Endothelial cell of umbilical vein (primary cell): ENCODE measurements at regions not wholly inside any gene's neighbourhood (a gene's known extent, or its start where the extent isn't known, plus 50 kb on each side); places are given as distances from the start of the nearest gene placed in this dataset.

Experiments
- BruUV-seq: library from RNA; stranded (reverse); fragments of 400-500 nt; replicated peaks from 2 replicates; lab custom pipeline; 2021; lab: Mats Ljungman, UMichigan
- CTCF ChIA-PET: fragments of 300-600, 350-600 bp; sonication (Branson Sonifier 250); formaldehyde crosslinking; loops from one replicate; lab custom pipeline; 2021; ENCODE audit warnings: antibody characterized with exemption, inconsistent platforms; lab: Charles Lee
- POLR2A ChIA-PET: fragments of 300-600, 350-600 bp; sonication (Branson Sonifier 250); formaldehyde crosslinking; loops from one replicate; lab custom pipeline; 2021; ENCODE audit warnings: antibody characterized with exemption, inconsistent platforms; lab: Charles Lee
- DNase-seq: peaks from one replicate; pipeline ENCODE4 v3.0.0-alpha.2; 2011; ENCODE audit warnings: low read depth, low spot score
- FAIRE-seq: peaks from 2 replicates; lab custom pipeline; 2011; peaks lifted over from hg19 to GRCh38; lab: Jason Lieb, UNC
- H2AFZ ChIP-seq: 2 replicates; pipeline ENCODE4 v1.6.0; 2012; ENCODE audit warnings: low read depth, low read length, control low read depth, inconsistent platforms
- H3K27ac ChIP-seq: 2 replicates; pipeline ENCODE4 v1.5.1; 2011; ENCODE audit warnings: low read depth, mild to moderate bottlenecking, control low read depth, low read length, moderate library complexity; ENCODE audit not compliant: insufficient read depth
- H3K27me3 ChIP-seq, 2 experiments: 2 replicates each; pipeline versions ENCODE4 v1.6.0 to v1.6.1; 2011; ENCODE audit warnings: low read length in 2 of 2, mixed read lengths in 1 of 2; ENCODE audit not compliant: control insufficient read depth in 2 of 2, insufficient read depth in 2 of 2
- H3K36me3 ChIP-seq, 2 experiments: 2 replicates in 1 of 2; 3 replicates in 1 of 2; pipeline ENCODE4 v1.5.1; 2011; ENCODE audit warnings: low read length in 2 of 2, mild to moderate bottlenecking in 1 of 2, moderate library complexity in 1 of 2; ENCODE audit not compliant: control insufficient read depth in 2 of 2, insufficient read depth in 2 of 2; ENCODE audit errors: extremely low read depth in 1 of 2
- H3K4me1 ChIP-seq: 3 replicates; pipeline ENCODE4 v1.5.1; 2011; ENCODE audit warnings: mild to moderate bottlenecking, low read length; ENCODE audit not compliant: control insufficient read depth, insufficient read depth; ENCODE audit errors: extremely low read depth
- H3K4me2 ChIP-seq: 2 replicates; pipeline ENCODE4 v1.6.1; 2011; ENCODE audit warnings: low read length, control low read depth, mixed read lengths; ENCODE audit not compliant: insufficient read depth
- H3K4me3 ChIP-seq, 3 experiments: fragments of 200-600 bp in 1 of 3; sonication (generic), shearing (Covaris generic) in 1 of 3; replicated peaks in 1 of 3; 2 replicates each; pipeline ENCODE4 v1.5.1; 2011 to 2016; ENCODE audit warnings: control low read depth in 3 of 3, low read length in 3 of 3, mild to moderate bottlenecking in 2 of 3, inconsistent platforms in 1 of 3, low read depth in 1 of 3, moderate library complexity in 1 of 3; ENCODE audit not compliant: insufficient read depth in 1 of 3
- H3K79me2 ChIP-seq: 2 replicates; pipeline ENCODE4 v1.6.0; 2012; ENCODE audit warnings: low read length, inconsistent platforms; ENCODE audit not compliant: control insufficient read depth, insufficient read depth
- H3K9ac ChIP-seq: replicated peaks from 2 replicates; pipeline ENCODE3; 2011; ENCODE audit warnings: low read length, control low read depth; ENCODE audit not compliant: insufficient read depth; ENCODE audit errors: extremely low read depth
- H3K9me1 ChIP-seq: replicated peaks from 3 replicates; pipeline ENCODE4 v1.6.0; 2011; ENCODE audit warnings: mild to moderate bottlenecking, low read length; ENCODE audit not compliant: control insufficient read depth, insufficient read depth; ENCODE audit errors: extremely low read depth
- H3K9me3 ChIP-seq: replicated peaks from 2 replicates; pipeline ENCODE4 v1.5.1; 2012; ENCODE audit warnings: low read length, inconsistent platforms; ENCODE audit not compliant: control insufficient read depth, insufficient read depth
- H4K20me1 ChIP-seq: replicated peaks from 2 replicates; pipeline ENCODE3; 2011; ENCODE audit warnings: mild to moderate bottlenecking, low read length; ENCODE audit not compliant: control insufficient read depth, insufficient read depth; ENCODE audit errors: extremely low read depth
- CTCF ChIP-seq, 2 donors: IDR thresholded peaks; 1 replicate in 1 of 2; 2 replicates in 1 of 2; pipeline ENCODE4 v1.5.1; 2011; ENCODE audit warnings: low read length in 2 of 2, mild to moderate bottlenecking in 2 of 2, moderate library complexity in 2 of 2, control low read depth in 1 of 2, inconsistent platforms in 1 of 2, low read depth in 1 of 2; ENCODE audit not compliant: insufficient read depth in 1 of 2; ENCODE audit errors: extremely low read depth in 1 of 2
- EZH2 ChIP-seq: IDR thresholded peaks from 2 replicates; pipeline ENCODE4 v1.6.1; 2012; ENCODE audit warnings: borderline replicate concordance, low read depth, mild to moderate bottlenecking, moderate library complexity, low read length, inconsistent platforms; ENCODE audit not compliant: severe bottlenecking
- FOS ChIP-seq: IDR thresholded peaks from 2 replicates; pipeline ENCODE4 v1.6.1; 2011; ENCODE audit warnings: mild to moderate bottlenecking, low read length, moderate library complexity, borderline replicate concordance; ENCODE audit not compliant: insufficient read depth
- GATA2 ChIP-seq: IDR thresholded peaks from 2 replicates; pipeline ENCODE4 v1.7.0; 2011; ENCODE audit warnings: low read depth, mild to moderate bottlenecking, moderate library complexity, mixed read lengths, low read length; ENCODE audit not compliant: insufficient read length, insufficient read depth
- JUN ChIP-seq: IDR thresholded peaks from 2 replicates; pipeline ENCODE4 v1.6.1; 2011; ENCODE audit warnings: borderline replicate concordance, low read depth; ENCODE audit not compliant: insufficient read length, insufficient read depth
- MAX ChIP-seq: IDR thresholded peaks from 2 replicates; pipeline ENCODE4 v1.6.1; 2011; ENCODE audit not compliant: insufficient read depth, insufficient read length
- MYC ChIP-seq: IDR thresholded peaks from one replicate; pipeline ENCODE4 v1.6.1; 2011; ENCODE audit warnings: mild to moderate bottlenecking, low read depth, low read length
- POLR2A ChIP-seq: IDR thresholded peaks from 2 replicates; pipeline ENCODE4 v1.6.1; 2012; ENCODE audit warnings: low read depth, mild to moderate bottlenecking, control low read depth, low read length
- POLR2AphosphoS5 ChIP-seq: IDR thresholded peaks from 2 replicates; pipeline ENCODE4 v1.6.1; 2012; ENCODE audit warnings: low read depth, mild to moderate bottlenecking, control low read depth, low read length, moderate library complexity; ENCODE audit not compliant: insufficient read depth
- dilution Hi-C: fragments of 300-500 bp; cut with MboI; formaldehyde crosslinking; loops from one replicate; pipeline ENCODE4 v1.15.0; 2019; ENCODE audit warnings: low sequenced_read_pairs; ENCODE audit not compliant: extremely low pct_ligation_motif_present
- intact Hi-C: fragments of 100-400 bp; cut with micrococcal nuclease; formaldehyde crosslinking; loops from one replicate; pipeline ENCODE4 v1.10.0; 2022

- ChIA-PET CTCF (no interaction called here), POLR2A (no interaction called here)
- Histone ChIP-seq H3K9me1 (no peaks in the 10 kb centered on the region), H3K9ac (no peak overlapping the region), H4K20me1 (no peaks in the 10 kb centered on the region), H2AFZ (no peak overlapping the region), H3K27ac (no peak overlapping the region), H3K4me2 (no peak overlapping the region), H3K9me3 (no peaks in the 10 kb centered on the region), H3K79me2 (no peaks in the 10 kb centered on the region), H3K36me3 (no peaks in the 10 kb centered on the region), H3K4me1 (no peaks in the 10 kb centered on the region), H3K27me3 (no peaks in the 10 kb centered on the region), H3K4me3 (no peak overlapping the region)
- DNase-seq (no peak), FAIRE-seq (no peak)
- intact Hi-C loops: no loop called here
- TF ChIP-seq EZH2 (no peak), MAX (no peak), POLR2A (no peak), GATA2 (no peak), POLR2AphosphoS5 (no peak), JUN (no peak), FOS (no peak), CTCF (IDR thresholded peaks at IDR 0.05; ENCODE audit: extremely low read depth in 1 of 2, insufficient read depth in 1 of 2, low read depth in 1 of 2, low read length in 2 of 2) (no peak), MYC (no peak)
- dilution Hi-C loops: no loop called here
- BruUV-seq: no TSS peak
Observed at GRCh38 chr3:105154692-105155091, 212.0 kb upstream of the ALCAM start.
